ENCODE measurements at regions not wholly inside any gene's neighbourhood (a gene's known extent, or its start where the extent isn't known, plus 50 kb on each side); places are given as distances from the start of the nearest gene placed in this dataset.

DNA sequence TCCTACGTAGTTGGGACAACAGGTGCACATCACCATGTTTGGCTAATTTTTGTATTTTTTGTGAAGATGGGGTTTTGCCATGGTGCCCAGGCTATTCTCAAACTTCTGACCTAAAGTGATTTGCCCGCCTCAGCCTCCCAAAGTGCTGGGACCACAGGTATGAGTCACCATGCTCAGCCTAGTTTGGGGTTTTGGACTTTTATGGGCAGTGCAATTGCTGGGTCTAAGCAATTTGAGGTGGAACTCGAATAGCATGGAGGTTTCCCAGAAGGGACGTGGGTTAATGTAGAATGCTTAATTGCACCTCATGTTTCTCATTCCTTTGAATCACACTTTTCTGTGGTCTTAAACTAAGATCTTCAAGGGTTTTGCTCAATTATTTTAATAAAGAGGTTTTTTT is 102.3 kb upstream of the EPHA4 start:
- TF ChIP-seq JUN (IDR thresholded peaks at IDR 0.05; ENCODE audit: low read depth, low read length) (no peak), GTF2F1 (IDR thresholded peaks at IDR 0.05; ENCODE audit: borderline replicate concordance, low read depth, low read length) (no peak), RNF2 (IDR thresholded peaks at IDR 0.05; ENCODE audit: borderline replicate concordance, low read depth, low read length, missing control alignments, poor library complexity, severe bottlenecking) (no peak), CBX8 (IDR thresholded peaks at IDR 0.05; ENCODE audit: borderline replicate concordance, low read depth, low read length) (no peak), KDM5A (IDR thresholded peaks at IDR 0.05; ENCODE audit: low read length) (no peak), POLR2A (IDR thresholded peaks at IDR 0.05; ENCODE audit: control extremely low read depth in 1 of 2, low read depth in 2 of 2, low read length in 2 of 2) (no peak), ZNF274 (IDR thresholded peaks at IDR 0.05; ENCODE audit: borderline replicate concordance, extremely low read depth, low read length) (no peak), CEBPB (IDR thresholded peaks at IDR 0.05; ENCODE audit: low read depth, low read length) (no peak), EZH2 (IDR thresholded peaks at IDR 0.05; ENCODE audit: low read depth, low read length, severe bottlenecking) (no peak)
- TF ChIP-seq, protein P1, sequence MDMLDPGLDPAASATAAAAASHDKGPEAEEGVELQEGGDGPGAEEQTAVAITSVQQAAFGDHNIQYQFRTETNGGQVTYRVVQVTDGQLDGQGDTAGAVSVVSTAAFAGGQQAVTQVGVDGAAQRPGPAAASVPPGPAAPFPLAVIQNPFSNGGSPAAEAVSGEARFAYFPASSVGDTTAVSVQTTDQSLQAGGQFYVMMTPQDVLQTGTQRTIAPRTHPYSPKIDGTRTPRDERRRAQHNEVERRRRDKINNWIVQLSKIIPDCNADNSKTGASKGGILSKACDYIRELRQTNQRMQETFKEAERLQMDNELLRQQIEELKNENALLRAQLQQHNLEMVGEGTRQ (IDR thresholded peaks at IDR 0.05; ENCODE audit: low read length): no peak
- TF ChIP-seq, protein P2, sequence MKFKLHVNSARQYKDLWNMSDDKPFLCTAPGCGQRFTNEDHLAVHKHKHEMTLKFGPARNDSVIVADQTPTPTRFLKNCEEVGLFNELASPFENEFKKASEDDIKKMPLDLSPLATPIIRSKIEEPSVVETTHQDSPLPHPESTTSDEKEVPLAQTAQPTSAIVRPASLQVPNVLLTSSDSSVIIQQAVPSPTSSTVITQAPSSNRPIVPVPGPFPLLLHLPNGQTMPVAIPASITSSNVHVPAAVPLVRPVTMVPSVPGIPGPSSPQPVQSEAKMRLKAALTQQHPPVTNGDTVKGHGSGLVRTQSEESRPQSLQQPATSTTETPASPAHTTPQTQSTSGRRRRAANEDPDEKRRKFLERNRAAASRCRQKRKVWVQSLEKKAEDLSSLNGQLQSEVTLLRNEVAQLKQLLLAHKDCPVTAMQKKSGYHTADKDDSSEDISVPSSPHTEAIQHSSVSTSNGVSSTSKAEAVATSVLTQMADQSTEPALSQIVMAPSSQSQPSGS (IDR thresholded peaks at IDR 0.05; ENCODE audit: low read length): no peak
- TF ChIP-seq, protein P3, sequence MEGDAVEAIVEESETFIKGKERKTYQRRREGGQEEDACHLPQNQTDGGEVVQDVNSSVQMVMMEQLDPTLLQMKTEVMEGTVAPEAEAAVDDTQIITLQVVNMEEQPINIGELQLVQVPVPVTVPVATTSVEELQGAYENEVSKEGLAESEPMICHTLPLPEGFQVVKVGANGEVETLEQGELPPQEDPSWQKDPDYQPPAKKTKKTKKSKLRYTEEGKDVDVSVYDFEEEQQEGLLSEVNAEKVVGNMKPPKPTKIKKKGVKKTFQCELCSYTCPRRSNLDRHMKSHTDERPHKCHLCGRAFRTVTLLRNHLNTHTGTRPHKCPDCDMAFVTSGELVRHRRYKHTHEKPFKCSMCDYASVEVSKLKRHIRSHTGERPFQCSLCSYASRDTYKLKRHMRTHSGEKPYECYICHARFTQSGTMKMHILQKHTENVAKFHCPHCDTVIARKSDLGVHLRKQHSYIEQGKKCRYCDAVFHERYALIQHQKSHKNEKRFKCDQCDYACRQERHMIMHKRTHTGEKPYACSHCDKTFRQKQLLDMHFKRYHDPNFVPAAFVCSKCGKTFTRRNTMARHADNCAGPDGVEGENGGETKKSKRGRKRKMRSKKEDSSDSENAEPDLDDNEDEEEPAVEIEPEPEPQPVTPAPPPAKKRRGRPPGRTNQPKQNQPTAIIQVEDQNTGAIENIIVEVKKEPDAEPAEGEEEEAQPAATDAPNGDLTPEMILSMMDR (IDR thresholded peaks at IDR 0.05; ENCODE audit: control extremely low read depth in 1 of 3, insufficient read depth in 1 of 3, low read depth in 1 of 3, low read length in 3 of 3): no peak

Data from H1 (cell line).